LoVo (cell line): ENCODE measurements at regions not wholly inside any gene's neighbourhood (a gene's known extent, or its start where the extent isn't known, plus 50 kb on each side); places are given as distances from the start of the nearest gene placed in this dataset.
"Not testable (repeated sequence)": the region's sequence is repeated elsewhere in the genome, so short reads cannot be mapped to it uniquely, and the experiment has no call there.

Source experiments
- DNase-seq: peaks from one replicate; pipeline ENCODE4 v3.0.0-alpha.2; 2016; ENCODE audit warnings: low spot score

DNA sequence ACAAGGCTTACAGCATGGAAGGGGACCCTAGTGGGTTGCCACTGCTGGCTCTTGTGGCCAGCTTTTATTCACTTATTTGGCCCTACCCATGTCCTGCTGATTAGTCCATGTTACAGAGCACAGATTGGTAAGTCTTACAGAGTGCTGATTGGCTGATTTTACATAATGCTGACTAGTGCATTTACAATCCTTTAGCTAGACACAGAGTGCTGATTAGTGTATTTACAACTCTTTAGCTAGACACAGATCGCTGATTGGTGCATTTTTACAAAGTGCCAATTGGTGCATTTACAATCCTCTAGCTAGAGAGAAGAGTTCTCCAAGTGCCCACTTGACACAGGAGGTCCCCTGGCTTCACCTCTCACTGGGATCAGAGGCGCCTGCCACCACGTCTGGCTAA lies 485.0 kb upstream of the TSPY4 start:
- DNase-seq, result no peak

- DNase-seq, result no peak
These were observed 448.9 kb upstream of the TSPY4 start for GRCh38 chrY:8888371-8888770.

DNA sequence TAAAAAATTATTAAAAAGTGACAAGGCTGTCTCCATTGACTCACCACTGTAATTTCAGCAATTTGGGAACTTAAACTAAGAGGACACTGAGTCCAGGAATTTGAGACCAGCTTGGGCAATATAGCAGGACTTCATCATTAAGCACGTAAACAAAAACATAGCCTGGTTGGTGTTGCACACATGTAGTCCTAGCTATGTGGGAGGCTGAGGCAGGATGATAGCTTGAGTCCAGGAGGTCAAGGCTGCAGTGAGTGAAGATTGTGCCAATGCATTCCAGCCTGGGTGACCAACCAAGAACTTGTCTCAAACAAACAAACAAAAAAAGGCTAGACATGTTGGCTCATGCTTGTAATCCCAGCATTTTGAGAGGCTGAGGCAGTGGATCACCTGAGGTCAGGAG lies 439.4 kb upstream of the TSPY4 start:
- DNase-seq, result no peak

DNA sequence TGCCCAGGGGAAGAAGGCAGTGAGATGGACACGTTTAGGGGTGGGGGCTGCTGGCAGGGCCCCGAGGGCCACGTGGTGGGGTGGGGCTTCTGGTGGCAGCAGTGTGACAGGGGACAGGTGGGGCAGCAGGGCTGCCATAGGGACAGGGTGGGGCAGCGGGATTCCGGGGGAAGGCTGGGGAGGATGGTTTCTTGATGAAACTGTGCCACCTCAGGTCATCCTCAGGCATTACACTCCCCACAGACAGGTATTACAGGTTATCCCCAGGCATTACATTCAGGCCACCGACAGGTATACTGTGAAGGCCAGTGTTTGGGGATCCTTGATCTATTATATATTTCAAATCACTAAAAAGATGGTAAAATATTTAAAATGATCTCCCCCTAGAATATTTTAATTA lies 432.1 kb upstream of the TSPY4 start:
- no peak for DNase-seq

GRCh38 chrY:8922576-8922975 lies 414.7 kb upstream of the TSPY4 start:
- not testable (repeated sequence) for DNase-seq
